Caki2 (cell line): ENCODE measurements at regions not wholly inside any gene's neighbourhood (a gene's known extent, or its start where the extent isn't known, plus 50 kb on each side); places are given as distances from the start of the nearest gene placed in this dataset.
A peak's percentile ranks its signal among the peaks of the same experiment; 100 is the strongest.

Experiments used
- DNase-seq: peaks from one replicate; pipeline ENCODE4 v3.0.0-alpha.2; 2015; ENCODE audit warnings: low read depth
- in situ Hi-C: cut with HindIII; loops from 2 replicates; pipeline ENCODE4 v1.10.0; 2016; ENCODE audit warnings: low sequenced_read_pairs, low pct_unique_long_range_greater_than_20kb, mixed read lengths

DNA sequence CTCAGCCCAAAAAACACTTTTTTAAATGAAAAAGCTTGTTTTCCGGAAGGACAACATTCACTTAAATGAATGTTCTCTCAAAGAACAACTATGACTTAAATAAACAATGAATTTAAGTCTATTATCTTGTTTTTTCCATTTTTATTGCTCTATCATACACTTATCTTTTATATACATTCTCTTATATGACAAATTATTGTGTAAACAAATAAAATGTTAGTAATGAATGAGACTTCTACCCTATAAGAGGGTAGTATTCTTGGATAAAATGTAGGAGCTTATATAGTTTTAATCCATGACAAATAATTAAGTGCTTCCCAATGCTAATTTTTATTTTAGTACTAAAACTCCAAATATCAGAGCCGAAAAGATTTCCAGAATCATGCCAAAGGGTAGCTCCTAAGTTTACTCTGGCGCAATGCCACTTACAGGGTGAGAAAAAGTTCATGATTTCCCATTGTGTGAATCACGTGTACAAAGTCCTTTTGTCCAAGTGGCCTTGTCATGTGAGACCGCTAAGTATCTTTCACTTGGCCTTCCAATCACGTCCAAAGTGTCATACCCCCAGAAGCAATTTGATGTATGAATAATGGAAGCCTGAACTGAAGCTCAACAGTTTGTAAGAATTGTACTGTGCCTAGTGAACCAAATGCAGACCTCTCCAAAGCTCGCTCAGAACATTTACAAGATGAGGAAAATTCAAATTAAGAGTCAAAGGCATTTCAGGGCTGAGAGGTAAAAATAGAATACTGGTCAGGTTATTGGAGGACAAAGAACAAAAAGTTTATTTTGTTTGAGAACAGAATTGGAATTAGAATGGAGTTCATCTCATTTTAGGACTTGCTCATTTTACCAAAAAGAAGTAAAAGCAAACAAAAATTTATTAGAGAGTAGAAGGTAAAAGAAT is 56.6 kb upstream of the C1orf21 start:
- in situ Hi-C loops: no loop called here
- DNase-seq: peak; percentile 50

DNA sequence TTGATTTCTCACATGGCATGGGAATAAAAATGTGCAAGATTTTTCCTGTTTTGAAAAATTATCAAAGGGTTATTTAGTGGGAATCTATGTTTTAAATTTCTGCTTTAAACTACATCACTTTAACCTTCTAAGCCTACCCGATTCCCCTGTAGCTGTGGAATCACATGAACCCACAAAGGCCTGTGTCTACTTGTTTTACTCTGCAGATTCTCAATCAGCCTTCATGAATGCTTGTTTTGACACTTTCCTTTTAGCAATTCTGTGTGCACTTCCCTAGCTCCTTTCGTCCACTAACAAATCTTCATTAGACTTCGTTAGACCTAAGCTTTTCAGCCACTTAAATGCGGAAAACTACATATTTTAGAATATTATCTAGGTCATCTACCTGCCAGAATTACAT is 56.0 kb upstream of the C1orf21 start:
- DNase-seq: no peak
- in situ Hi-C loops: no loop called here
